Upper lobe of right lung (tissue), 1 donor: ENCODE measurements at regions not wholly inside any gene's neighbourhood (a gene's known extent, or its start where the extent isn't known, plus 50 kb on each side); places are given as distances from the start of the nearest gene placed in this dataset.

ENCODE experiments used
- ATAC-seq: fragments of 200-7000 bp; cut with Tn5 transposase; one replicate; pipeline ENCODE4 v1.9.1; 2020; ENCODE audit warnings: mild to moderate bottlenecking, moderate library complexity
- DNase-seq: peaks from one replicate; pipeline ENCODE4 v3.0.0-alpha.2; 2020
- H3K27ac ChIP-seq: fragments of 200-600 bp; one replicate; pipeline ENCODE4 v1.8.0; 2022
- H3K27me3 ChIP-seq: fragments of 200-600 bp; one replicate; pipeline ENCODE4 v1.8.0; 2022; ENCODE audit warnings: mild to moderate bottlenecking
- H3K36me3 ChIP-seq: fragments of 200-600 bp; one replicate; pipeline ENCODE4 v1.8.0; 2022
- H3K4me1 ChIP-seq: fragments of 200-600 bp; one replicate; pipeline ENCODE4 v1.8.0; 2022
- H3K4me3 ChIP-seq: fragments of 200-600 bp; one replicate; pipeline ENCODE4 v1.8.0; 2022; ENCODE audit warnings: mild to moderate bottlenecking
- H3K9me3 ChIP-seq: fragments of 200-600 bp; one replicate; pipeline ENCODE4 v1.8.0; 2022
- CTCF ChIP-seq: fragments of 200-600 bp; IDR thresholded peaks from one replicate; pipeline ENCODE4 v1.8.0; 2022; ENCODE audit warnings: antibody characterized with exemption
- intact Hi-C: fragments of 100-400 bp; cut with DNase I; formaldehyde crosslinking; loops from one replicate; pipeline ENCODE4 v1.11.0; 2022
- donor health status: DM: no; HTN: yes; CAD: no; lungs with severe emphysema.

- ATAC-seq = no peak
- Histone ChIP-seq H3K27ac (no peak overlapping the region), H3K4me3 (no peak overlapping the region), H3K4me1 (no peaks in the 10 kb centered on the region), H3K9me3 (no peaks in the 10 kb centered on the region), H3K27me3 (no peaks in the 10 kb centered on the region), H3K36me3 (no peaks in the 10 kb centered on the region)
- DNase-seq = no peak
- intact Hi-C loops = no loop called here
- TF ChIP-seq CTCF = no peak
Observed at GRCh38 chr13:65460136-65460535, 1770.0 kb downstream of the PCDH9 start.

- Histone ChIP-seq H3K4me3 (no peak overlapping the region), H3K9me3 (no peaks in the 10 kb centered on the region), H3K4me1 (no peaks in the 10 kb centered on the region), H3K36me3 (no peaks in the 10 kb centered on the region), H3K27ac (no peak overlapping the region), H3K27me3 (no peaks in the 10 kb centered on the region)
- intact Hi-C loops = no loop called here
- no peak for TF ChIP-seq CTCF
- DNase-seq = no peak
- ATAC-seq = no peak
Observed at GRCh38 chr13:65456150-65456912, 1773.8 kb downstream of the PCDH9 start.

GRCh38 chr13:65454403-65454802 is 1775.7 kb downstream of the PCDH9 start:
- intact Hi-C loops = no loop called here
- no peak for DNase-seq

GRCh38 chr13:65453982-65454381 is 1776.2 kb downstream of the PCDH9 start:
- Histone ChIP-seq H3K27me3 (no peaks in the 10 kb centered on the region), H3K27ac (no peak overlapping the region), H3K36me3 (no peaks in the 10 kb centered on the region), H3K9me3 (no peaks in the 10 kb centered on the region), H3K4me3 (no peak overlapping the region), H3K4me1 (no peaks in the 10 kb centered on the region)
- intact Hi-C loops = no loop called here
- ATAC-seq (no peak), DNase-seq (no peak)
- no peak for TF ChIP-seq CTCF

More at GRCh38 chr13:65454403-65454802, 1775.7 kb downstream of the PCDH9 start:
- H3K4me3 ChIP-seq = no peak overlapping the region
- no peak for ATAC-seq
- no peak for TF ChIP-seq CTCF
- H3K36me3 ChIP-seq = no peaks in the 10 kb centered on the region
- H3K4me1 ChIP-seq = no peaks in the 10 kb centered on the region
- no peaks in the 10 kb centered on the region for H3K9me3 ChIP-seq
- H3K27ac ChIP-seq = no peak overlapping the region
- no peaks in the 10 kb centered on the region for H3K27me3 ChIP-seq

- H3K4me1 ChIP-seq = no peaks in the 10 kb centered on the region
- H3K36me3 ChIP-seq = no peaks in the 10 kb centered on the region
- H3K4me3 ChIP-seq = no peak overlapping the region
- ATAC-seq (no peak), DNase-seq (no peak)
- no peak overlapping the region for H3K27ac ChIP-seq
- intact Hi-C loops = no loop called here
- TF ChIP-seq CTCF = no peak
- H3K27me3 ChIP-seq = no peaks in the 10 kb centered on the region
- no peaks in the 10 kb centered on the region for H3K9me3 ChIP-seq
Observed at GRCh38 chr13:65445340-65445739, 1784.8 kb downstream of the PCDH9 start.

- Histone ChIP-seq H3K4me1 (no peaks in the 10 kb centered on the region), H3K9me3 (no peaks in the 10 kb centered on the region), H3K36me3 (no peaks in the 10 kb centered on the region), H3K27me3 (no peaks in the 10 kb centered on the region), H3K4me3 (no peak overlapping the region), H3K27ac (no peak overlapping the region)
- DNase-seq = no peak
- TF ChIP-seq CTCF = no peak
- intact Hi-C loops = no loop called here
- ATAC-seq = no peak
Observed at GRCh38 chr13:65435590-65435989, 1794.5 kb downstream of the PCDH9 start.
